HCT116 (cell line): ENCODE measurements at regions not wholly inside any gene's neighbourhood (a gene's known extent, or its start where the extent isn't known, plus 50 kb on each side); places are given as distances from the start of the nearest gene placed in this dataset.

ENCODE experiments used
- EZH2 ChIP-seq: fragments of 200-600 bp; sonication (generic); IDR thresholded peaks from 2 replicates; pipeline ENCODE4 v1.6.1; 2017; ENCODE audit warnings: antibody characterized with exemption, mixed run types
- ZBTB33 ChIP-seq: IDR thresholded peaks from 2 replicates; pipeline ENCODE4 v1.6.1; 2011; ENCODE audit warnings: mild to moderate bottlenecking, low read length, moderate library complexity; ENCODE audit not compliant: insufficient replicate concordance; ENCODE audit errors: extremely low read depth

- TF ChIP-seq ZBTB33, result no peak
- no peak for TF ChIP-seq EZH2
Measured at GRCh38 chr13:87553142-87553541, 118.0 kb upstream of the SLITRK5 start.
